H1 (cell line): ENCODE measurements at regions not wholly inside any gene's neighbourhood (a gene's known extent, or its start where the extent isn't known, plus 50 kb on each side); places are given as distances from the start of the nearest gene placed in this dataset.

ENCODE experiments used
- BRCA1 ChIP-seq: IDR thresholded peaks from 2 replicates; pipeline ENCODE4 v1.6.1; 2012; ENCODE audit warnings: low read depth, low read length, improper control_type of control experiment
- CEBPB ChIP-seq: IDR thresholded peaks from 2 replicates; pipeline ENCODE4 v1.6.1; 2012; ENCODE audit warnings: low read depth, low read length
- NRF1 ChIP-seq: IDR thresholded peaks from 2 replicates; pipeline ENCODE4 v1.6.1; 2011; ENCODE audit warnings: mild to moderate bottlenecking, low read depth, low read length, improper control_type of control experiment

- TF ChIP-seq BRCA1 (no peak), NRF1 (0 out of 2 replicates have a peak, but pooled peaks have one; percentile 10), CEBPB (0 out of 2 replicates have a peak, but pooled peaks have one; percentile 26)
These were observed 130.0 kb upstream of the KCNJ15 start (continued) for GRCh38 chr21:38126666-38127303.
